Ishikawa (cell line): ENCODE measurements at regions not wholly inside any gene's neighbourhood (a gene's known extent, or its start where the extent isn't known, plus 50 kb on each side); places are given as distances from the start of the nearest gene placed in this dataset.

Experiments
- CEBPB ChIP-seq: IDR thresholded peaks from 2 replicates; pipeline ENCODE4 v1.6.1; 2012
- CREB1 ChIP-seq: IDR thresholded peaks from 2 replicates; pipeline ENCODE4 v1.6.1; 2012; ENCODE audit warnings: low read depth
- EP300 ChIP-seq: IDR thresholded peaks from 2 replicates; pipeline ENCODE4 v1.6.1; 2012; ENCODE audit warnings: borderline replicate concordance
- FOXM1 ChIP-seq: IDR thresholded peaks from 2 replicates; pipeline ENCODE4 v1.6.1; 2012; ENCODE audit warnings: low read depth, borderline replicate concordance
- MAX ChIP-seq: IDR thresholded peaks from 2 replicates; pipeline ENCODE4 v1.6.1; 2012
- RAD21 ChIP-seq: IDR thresholded peaks from 2 replicates; pipeline ENCODE4 v1.6.1; 2012; ENCODE audit warnings: low read depth
- REST ChIP-seq: IDR thresholded peaks from 2 replicates; pipeline ENCODE4 v1.6.1; 2012; ENCODE audit warnings: low read depth, mild to moderate bottlenecking
- TAF1 ChIP-seq: IDR thresholded peaks from 2 replicates; pipeline ENCODE4 v1.6.1; 2012; ENCODE audit warnings: low read depth, mild to moderate bottlenecking
- YY1 ChIP-seq: IDR thresholded peaks from 2 replicates; pipeline ENCODE4 v1.6.1; 2012; ENCODE audit warnings: low read depth

- TF ChIP-seq EP300: no peak
- TF ChIP-seq YY1: no peak
- TF ChIP-seq TAF1: no peak
- no peak for TF ChIP-seq FOXM1
- TF ChIP-seq REST: no peak
- TF ChIP-seq CEBPB: no peak
- TF ChIP-seq MAX: no peak
- TF ChIP-seq RAD21: no peak
- no peak for TF ChIP-seq CREB1
These were observed 126.2 kb upstream of the VRK2 start for GRCh38 chr2:57920342-57920939.
